Nucleus accumbens (tissue), 56 donors: ENCODE measurements at regions not wholly inside any gene's neighbourhood (a gene's known extent, or its start where the extent isn't known, plus 50 kb on each side); places are given as distances from the start of the nearest gene placed in this dataset.

Experiments used
- DNase-seq, 56 donors: peaks; one replicate each; lab custom pipeline; 2025; lab: John Stamatoyannopoulos, UW

DNA sequence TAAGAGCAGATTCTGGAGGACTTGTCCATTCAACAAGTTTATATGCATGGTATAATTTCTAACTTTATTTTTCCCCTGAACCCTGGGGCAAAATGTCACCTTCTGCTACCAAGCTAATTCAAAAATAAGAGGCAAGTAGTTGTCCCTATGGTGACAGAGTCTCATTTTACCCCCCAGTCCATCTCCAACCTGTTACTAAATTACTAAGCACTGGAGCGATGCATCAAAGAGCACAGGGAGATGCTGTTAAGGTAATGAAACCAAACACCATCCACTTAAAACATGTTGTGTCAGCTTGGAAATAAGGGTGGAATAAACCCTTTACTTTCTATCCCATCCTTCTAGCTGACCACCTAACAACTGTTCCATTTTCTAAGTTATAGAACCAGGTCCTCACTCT is 417.4 kb upstream of the ATP11B start:
- no peak for DNase-seq

DNA sequence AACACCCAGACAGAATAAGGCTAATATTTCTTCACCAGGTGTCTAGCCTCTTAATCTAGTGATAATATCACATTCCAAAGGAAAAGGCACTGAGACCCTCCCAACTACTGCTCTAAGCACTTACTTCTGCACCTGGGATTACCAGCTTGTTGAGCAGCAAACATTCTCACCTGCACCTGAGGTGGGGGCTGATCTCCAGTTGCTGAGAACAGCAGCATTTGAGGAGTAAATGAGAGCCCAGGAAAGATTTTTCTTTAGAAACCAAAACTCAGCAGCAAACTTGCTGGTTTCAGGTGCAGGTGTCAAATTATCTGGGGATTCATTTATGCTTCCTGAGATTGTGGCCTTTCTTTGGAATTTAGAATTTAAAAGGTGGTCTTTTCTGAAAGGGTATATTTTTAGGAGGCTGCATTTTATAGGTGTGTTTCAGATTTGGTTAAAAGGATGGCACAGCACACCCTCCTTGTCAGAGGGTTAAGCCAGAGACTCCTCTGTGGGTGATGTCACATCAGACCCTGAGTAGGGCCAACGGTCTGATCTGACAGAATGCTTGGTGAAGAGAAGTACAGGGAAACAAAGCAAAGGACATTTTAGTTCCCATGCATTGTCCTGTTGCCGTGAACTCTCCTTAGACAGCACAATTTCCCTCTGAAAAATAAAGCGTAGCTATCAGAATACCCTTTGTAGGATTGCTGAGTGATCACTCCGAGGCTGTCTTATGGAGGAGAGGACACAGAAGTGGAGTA is 411.0 kb upstream of the ATP11B start:
- no peak for DNase-seq

- no peak for DNase-seq
These were observed 409.1 kb upstream of the ATP11B start for GRCh38 chr3:182384221-182384620.

GRCh38 chr3:182385356-182385755 is 407.9 kb upstream of the ATP11B start:
- peak in 1 of 56 donors; percentile 0 for DNase-seq

DNA sequence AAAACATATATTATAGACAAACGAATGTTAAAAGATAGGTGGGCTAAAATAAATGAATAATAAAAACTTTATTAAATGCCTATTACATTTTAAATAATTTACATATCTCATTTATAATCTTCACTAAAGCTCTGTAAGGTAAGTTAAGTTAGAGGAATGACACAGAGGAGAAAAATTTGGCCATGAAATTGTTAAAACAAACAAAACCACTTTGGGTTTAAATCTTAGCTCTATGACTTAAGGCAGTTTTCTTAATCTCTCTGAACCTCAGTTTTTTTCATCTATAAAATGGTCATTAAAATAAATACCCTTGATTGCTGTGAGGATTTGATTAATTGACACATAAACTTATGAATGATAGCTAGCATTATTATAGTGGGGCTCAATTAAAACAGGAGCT is 404.8 kb upstream of the ATP11B start:
- no peak for DNase-seq

DNA sequence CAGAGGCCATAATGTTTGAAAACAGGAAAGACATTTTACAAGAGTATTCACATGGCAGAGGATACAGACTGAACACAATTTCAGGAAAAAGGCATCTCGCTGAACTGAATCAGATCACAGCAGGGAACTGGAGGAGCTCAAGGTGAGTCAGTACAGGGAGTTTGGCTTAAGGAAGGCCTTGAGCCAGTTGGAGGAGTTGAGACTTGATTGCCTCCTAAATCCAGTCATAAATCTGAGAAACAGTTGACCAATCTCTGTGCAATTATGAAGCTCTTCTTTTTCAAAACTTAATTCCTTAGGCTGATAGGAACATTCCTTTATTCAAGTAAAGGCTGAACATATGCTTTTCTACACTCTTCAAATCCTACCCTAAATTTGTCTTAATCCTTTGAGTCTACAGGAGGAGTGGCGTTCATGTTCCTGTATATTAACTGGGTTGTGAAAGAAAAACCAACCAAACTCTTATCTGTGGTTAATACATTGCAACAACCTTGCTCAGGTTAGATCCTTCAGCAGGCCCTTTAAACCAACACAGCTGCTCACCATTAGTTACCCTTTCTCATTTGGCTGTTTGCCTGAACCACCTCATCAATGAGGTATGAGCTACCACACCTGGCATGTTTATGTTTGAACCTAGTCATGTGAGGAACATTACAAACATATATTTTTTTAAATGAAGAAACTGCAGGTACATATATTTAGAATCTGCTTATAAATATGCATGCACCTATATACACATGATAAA is 404.1 kb upstream of the ATP11B start:
- no peak for DNase-seq

- DNase-seq: no peak
These were observed 402.9 kb upstream of the ATP11B start for GRCh38 chr3:182390421-182390820.

- no peak for DNase-seq
These were observed 400.9 kb upstream of the ATP11B start for GRCh38 chr3:182392182-182392937.

GRCh38 chr3:182393151-182393550 is 400.2 kb upstream of the ATP11B start:
- DNase-seq: no peak

GRCh38 chr3:182393830-182394367 is 399.4 kb upstream of the ATP11B start:
- DNase-seq: no peak

DNA sequence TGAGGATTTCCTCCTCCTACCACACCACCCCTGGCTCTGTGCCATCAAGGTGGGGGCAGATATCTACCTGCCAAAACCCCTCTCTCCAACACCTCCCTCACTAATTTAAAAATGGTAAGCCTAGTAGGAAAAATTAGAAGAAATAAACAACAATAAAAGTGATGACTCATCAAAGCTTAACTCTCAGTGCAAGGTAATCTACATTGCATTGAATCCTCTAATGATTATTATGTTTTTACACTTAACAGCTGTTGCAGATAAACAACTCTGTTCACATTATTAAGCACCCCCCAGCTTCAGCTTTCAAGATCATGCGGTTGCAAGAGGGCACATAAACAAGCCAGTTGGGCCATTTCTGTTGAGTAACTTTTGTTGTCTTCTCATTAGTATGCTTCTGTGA is 396.1 kb upstream of the ATP11B start:
- DNase-seq: no peak

GRCh38 chr3:182399978-182400737 is 393.1 kb upstream of the ATP11B start:
- no peak for DNase-seq

DNA sequence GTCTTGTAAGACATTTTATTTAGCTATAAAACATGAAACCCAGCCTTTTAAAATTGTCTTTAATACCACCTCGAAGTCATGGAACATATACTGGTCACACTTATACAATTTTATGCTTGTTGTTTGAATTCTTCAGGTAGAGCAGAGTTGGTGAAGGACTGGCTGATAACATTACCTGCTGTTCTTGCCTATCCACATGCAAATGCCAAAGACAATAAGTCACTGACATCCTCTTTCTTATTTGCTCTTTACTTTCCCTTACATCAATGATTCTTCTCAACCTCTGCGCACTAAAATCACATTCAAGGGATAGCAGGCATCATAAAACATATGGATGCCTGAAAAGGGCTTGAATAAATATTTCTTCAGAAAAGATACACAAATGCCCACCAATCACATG is 392.5 kb upstream of the ATP11B start:
- no peak for DNase-seq

GRCh38 chr3:182404031-182404430 is 389.3 kb upstream of the ATP11B start:
- DNase-seq: no peak

- DNase-seq: no peak
These were observed 387.5 kb upstream of the ATP11B start for GRCh38 chr3:182405759-182406158.

GRCh38 chr3:182406786-182407185 is 386.5 kb upstream of the ATP11B start:
- no peak for DNase-seq

DNA sequence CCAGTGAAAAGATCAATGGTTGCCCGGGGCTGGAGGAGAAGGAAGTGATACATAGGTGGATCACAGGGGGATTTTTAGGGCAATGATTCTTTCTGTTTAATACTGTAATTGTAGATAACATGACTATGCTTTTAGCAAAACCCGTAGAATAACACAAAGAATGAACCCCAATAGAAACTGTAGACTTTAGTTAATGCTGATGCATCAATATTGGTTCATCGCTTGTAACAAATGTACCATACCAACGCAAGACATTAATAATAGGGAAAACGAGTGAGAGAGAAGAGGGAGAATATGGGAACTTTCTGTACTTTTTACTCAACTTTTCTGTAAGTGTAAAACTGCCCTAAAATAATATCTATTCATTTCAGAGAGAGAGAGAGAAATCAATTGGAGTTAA is 383.3 kb upstream of the ATP11B start:
- no peak for DNase-seq

DNA sequence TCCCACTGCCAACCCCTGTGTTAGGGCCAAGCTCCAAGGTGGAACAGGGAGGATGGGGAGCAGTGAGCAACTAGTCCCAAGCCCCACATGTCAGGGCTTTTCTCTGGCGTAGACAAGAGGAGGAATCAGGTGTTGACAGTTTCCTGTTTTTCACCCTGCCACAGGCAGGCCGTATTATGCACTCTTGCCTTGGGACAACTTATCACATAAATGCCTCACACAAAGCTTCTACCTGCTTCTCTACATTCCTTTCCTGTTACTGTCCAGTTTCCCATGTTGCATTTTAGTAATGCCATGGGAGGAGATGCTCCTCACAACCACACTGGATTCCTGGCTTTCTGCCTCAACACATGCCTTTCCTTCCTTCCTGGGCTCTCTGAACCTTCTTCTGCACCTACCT is 381.2 kb upstream of the ATP11B start:
- DNase-seq: no peak

GRCh38 chr3:182413061-182413460 is 380.2 kb upstream of the ATP11B start:
- no peak for DNase-seq

DNA sequence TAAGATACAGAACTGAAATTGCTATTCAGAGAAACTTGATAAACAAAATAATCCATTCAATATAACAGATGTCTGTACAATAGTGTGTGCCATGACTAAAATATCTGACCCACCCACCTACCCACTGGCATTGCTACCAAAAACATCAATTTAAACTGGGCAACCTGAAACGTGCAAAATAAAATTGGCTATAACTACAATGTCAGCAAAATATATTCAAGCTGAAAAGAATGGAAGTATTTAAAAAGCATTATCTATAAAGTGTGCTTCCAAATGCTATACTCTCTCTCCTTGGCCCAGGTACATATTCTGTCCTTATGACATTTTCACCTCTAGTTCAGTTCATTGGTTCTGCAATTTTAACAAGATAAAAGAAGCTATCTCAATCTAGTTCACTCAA is 379.6 kb upstream of the ATP11B start:
- DNase-seq: no peak
